HG03469 (cell line): ENCODE measurements at regions not wholly inside any gene's neighbourhood (a gene's known extent, or its start where the extent isn't known, plus 50 kb on each side); places are given as distances from the start of the nearest gene placed in this dataset.

ENCODE experiments used
- ATAC-seq: cut with Tn5 transposase; IDR thresholded peaks from one replicate; pipeline ENCODE4 v1.9.1; 2021; ENCODE audit warnings: mild to moderate bottlenecking, moderate library complexity, moderate number of reproducible peaks; ENCODE audit not compliant: unreplicated experiment

DNA sequence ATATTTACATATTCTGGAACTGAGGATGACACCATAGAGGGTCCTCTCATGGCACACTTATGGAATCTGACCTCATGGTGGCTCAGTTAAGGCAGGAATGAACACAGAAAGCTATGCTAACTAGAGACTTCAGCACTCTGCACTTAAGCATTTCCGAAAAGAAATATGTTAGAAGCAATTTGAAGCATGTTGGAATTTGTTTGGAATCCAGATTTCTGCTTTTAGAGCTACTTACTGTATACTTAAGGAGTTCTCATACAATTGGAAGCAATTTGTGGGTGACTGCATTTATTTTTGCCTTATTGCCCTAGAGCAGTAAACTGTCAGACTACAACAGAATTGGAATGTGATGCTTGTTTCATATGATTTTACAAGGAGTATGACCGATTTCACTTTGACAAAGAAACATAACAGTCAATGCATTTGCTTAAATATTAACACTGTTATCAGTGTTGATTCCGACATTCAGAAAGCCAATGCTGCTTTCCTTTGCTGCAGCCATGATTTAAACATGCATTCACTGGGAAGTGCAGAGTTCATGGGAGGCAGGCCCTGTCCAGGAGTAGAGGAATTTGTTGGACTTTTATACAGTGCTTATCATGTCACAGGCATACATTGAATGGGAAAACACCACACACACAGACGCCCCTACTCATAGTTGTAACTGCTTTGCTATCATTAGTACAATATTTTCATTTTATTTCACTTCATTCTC is 244.4 kb downstream of the SAMD5 start:
- no peak for ATAC-seq

DNA sequence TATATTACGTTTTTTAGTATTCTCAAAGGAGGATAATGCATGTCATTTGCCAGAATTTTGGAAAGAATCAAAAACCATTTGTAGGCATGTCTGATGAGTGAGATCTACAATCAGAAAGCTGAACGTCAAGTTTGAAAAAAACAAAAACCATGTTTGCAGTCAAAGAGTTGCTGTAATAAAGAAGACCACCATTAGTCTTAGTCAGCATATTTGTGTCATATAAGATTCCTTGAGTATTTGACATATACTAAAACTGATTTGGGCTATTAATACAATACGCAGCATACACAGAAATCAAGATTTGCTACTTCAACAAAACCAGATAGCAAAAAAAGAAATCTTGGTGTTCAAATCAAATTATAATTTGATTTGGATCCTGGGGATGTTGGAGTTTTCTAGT is 247.5 kb downstream of the SAMD5 start:
- ATAC-seq = no peak

GRCh38 chr6:147756891-147757290 is 248.4 kb downstream of the SAMD5 start:
- no peak for ATAC-seq

DNA sequence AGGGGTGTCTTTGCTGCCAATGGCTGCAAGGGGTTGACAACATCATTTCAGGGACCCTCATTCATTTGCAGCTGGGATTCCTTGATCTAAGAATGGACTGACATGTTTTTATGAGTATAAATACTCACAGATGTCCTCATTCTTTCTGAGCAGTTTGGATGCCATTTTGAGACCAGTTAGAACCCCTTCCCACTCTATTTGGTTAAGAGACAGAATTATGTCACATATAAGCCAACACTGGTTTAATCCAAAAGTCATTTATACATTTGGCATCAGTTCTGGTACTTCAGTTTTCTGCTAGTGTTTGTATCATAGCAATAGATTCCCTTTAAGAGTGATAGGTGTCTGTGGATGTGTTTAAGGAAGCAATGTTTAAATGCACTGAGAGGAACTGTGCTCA is 248.8 kb downstream of the SAMD5 start:
- ATAC-seq = no peak

- ATAC-seq = no peak
These were observed 249.8 kb downstream of the SAMD5 start for GRCh38 chr6:147758303-147758702.

GRCh38 chr6:147759093-147759492 is 250.6 kb downstream of the SAMD5 start:
- no peak for ATAC-seq

DNA sequence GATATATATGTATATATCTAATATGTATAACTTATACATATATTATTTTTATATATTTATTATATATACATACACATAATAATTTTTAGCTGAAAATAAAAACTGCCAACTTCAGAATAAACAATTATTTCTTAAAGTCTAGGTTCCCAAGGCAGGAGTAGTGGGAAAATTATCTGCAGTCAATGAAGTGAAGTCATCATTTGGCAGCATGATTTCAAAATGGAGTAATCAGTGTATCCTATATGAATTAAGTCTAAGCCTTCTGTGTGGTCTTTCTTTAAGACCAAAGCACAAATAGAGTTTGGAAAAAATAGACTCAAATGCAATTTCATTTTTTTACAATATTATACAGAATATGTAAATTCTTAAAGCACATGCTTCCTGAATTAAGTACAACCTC is 251.0 kb downstream of the SAMD5 start:
- ATAC-seq = no peak

DNA sequence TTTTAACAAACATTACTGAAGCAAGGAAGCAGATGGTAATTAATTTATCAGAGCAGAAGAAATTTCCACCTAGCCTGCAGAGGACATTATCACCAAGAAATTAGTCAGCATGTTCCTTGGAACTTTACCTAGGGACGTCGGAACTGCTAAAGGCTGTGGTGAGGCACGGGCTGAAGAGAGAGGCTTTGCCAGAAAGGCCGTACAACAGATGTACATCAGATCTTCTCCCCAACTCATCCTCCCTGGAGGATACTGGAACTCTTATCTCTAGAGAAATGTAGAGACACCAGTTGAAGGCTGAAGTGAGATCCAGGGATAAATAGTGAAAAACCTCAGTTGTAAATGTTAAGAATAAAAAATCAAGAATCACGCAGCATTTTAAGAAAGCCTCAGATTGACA is 257.1 kb downstream of the SAMD5 start:
- no peak for ATAC-seq

GRCh38 chr6:147768969-147769368 is 260.5 kb downstream of the SAMD5 start:
- no peak for ATAC-seq

- ATAC-seq = no peak
These were observed 261.1 kb downstream of the SAMD5 start for GRCh38 chr6:147769496-147770087.

DNA sequence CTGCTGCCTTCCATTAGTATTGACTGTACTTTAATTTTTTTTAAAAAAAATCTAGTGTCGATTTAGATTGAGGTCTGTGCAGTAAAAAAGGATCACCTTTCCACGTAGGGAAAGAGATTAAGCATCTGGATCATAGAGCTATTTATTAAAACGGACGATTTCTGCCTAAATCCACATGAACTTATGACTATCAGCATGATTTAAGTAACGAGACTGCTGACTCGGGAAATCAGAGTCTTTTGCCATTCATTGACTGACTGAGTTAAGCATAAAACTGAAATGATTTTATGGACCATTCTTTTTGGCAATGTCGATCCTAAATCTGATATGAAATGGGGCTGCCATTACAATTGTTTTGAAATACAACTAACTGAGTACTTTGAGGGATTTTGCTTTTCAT is 261.7 kb downstream of the SAMD5 start:
- no peak for ATAC-seq

GRCh38 chr6:147772724-147773123 is 264.2 kb downstream of the SAMD5 start:
- no peak for ATAC-seq

- no peak for ATAC-seq
These were observed 266.4 kb downstream of the SAMD5 start for GRCh38 chr6:147774856-147775255.

GRCh38 chr6:147776631-147777213 is 268.2 kb downstream of the SAMD5 start:
- ATAC-seq = no peak

- no peak for ATAC-seq
These were observed 271.1 kb downstream of the SAMD5 start for GRCh38 chr6:147779624-147780023.

DNA sequence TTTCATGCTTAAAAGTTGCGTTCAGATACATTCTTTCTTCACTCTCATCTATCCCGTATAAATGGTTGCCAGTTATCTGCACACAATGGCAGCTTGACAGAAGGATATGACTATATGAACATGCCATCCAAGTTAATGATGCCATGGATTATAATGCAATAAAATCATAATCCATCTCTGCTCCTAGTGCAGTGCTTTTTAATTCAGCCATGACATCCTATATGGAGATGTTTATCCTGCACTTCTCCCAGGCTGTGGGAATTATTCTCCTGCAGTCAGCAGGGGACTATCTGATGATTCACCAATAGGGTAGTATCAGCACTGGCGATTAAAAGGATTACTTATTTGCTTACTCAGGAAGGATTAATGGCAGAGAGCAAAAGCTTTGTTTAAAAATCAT is 273.8 kb downstream of the SAMD5 start:
- no peak for ATAC-seq

DNA sequence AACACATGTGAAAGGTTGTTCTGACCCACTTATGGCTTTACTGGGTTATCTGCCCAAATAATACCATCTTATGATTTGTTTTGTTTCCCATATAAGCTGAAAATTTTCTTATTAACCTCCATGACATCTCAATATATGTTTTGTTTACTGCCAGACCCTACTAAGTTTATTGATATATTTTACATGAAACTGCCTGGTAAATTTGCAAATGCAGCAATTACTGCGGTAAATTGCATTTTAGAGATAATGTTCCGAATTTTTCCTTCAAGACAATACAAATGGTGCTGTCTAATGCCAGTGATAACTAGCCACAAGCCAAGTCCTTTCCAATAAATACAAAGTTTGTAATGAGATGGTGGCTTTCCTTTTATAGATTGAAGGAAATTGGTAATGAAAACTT is 275.9 kb downstream of the SAMD5 start:
- no peak for ATAC-seq

DNA sequence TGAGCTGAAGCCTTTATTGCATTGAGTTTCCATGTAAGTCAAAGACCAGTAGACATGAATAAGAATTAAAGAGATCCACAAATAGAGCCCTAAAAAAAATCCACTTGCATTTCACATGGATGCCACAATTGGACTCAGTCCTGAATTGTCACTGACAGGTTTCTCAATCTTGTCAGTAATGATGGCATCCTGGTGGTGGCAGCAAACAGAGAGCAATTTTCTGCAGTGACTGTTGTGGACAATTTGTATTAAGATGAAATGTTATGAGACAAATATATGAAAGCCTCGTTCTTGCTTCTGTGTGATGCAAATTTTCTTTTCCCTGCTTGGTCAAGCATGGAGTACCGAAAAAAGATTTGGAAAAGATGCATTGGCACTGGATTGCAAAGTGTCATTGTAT is 278.9 kb downstream of the SAMD5 start:
- ATAC-seq = no peak

GRCh38 chr6:147789430-147789947 is 281.0 kb downstream of the SAMD5 start:
- no peak for ATAC-seq

- no peak for ATAC-seq
These were observed 285.6 kb downstream of the SAMD5 start for GRCh38 chr6:147793871-147794643.

GRCh38 chr6:147802459-147802858 is 294.0 kb downstream of the SAMD5 start:
- ATAC-seq = no peak
